ENCODE measurements at regions not wholly inside any gene's neighbourhood (a gene's known extent, or its start where the extent isn't known, plus 50 kb on each side); places are given as distances from the start of the nearest gene placed in this dataset.

DNA sequence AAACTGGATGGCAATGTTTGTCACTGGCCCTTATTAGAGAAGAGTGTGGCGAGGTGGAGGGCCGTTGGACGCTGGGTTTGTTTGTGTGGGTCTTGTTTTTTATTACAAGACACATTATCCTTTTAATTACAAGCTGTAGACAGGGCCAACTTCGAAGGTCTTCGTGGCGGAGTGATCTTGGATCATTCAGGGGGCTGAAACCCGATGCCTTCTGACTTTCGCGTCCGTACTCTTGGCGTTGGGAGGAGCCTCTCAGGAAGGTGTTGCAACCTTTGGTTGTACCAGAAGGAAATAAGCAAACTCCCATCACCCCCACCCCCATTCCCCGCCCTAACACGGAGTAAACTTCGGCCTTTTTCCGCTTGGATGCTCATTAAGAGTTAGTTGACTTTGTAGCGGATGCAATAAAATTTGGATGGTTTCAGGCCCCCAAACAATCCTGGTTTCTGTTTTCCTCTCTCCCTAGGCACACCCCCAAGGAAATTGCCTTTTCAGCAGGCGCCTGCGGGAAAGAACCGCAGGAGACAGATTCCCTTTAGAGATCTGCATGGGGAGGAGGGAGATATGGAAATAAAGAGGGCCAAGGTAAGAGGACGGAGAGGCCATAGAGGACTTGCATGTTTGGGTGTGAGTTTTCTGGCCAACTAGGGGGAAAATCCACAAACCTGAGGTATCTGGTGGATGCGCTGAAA is 294.5 kb upstream of the NFE2L3 start:
- TF ChIP-seq POLR2A (IDR thresholded peaks at IDR 0.05; ENCODE audit: low read depth) = no peak
- TF ChIP-seq, protein P1, sequence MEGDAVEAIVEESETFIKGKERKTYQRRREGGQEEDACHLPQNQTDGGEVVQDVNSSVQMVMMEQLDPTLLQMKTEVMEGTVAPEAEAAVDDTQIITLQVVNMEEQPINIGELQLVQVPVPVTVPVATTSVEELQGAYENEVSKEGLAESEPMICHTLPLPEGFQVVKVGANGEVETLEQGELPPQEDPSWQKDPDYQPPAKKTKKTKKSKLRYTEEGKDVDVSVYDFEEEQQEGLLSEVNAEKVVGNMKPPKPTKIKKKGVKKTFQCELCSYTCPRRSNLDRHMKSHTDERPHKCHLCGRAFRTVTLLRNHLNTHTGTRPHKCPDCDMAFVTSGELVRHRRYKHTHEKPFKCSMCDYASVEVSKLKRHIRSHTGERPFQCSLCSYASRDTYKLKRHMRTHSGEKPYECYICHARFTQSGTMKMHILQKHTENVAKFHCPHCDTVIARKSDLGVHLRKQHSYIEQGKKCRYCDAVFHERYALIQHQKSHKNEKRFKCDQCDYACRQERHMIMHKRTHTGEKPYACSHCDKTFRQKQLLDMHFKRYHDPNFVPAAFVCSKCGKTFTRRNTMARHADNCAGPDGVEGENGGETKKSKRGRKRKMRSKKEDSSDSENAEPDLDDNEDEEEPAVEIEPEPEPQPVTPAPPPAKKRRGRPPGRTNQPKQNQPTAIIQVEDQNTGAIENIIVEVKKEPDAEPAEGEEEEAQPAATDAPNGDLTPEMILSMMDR (IDR thresholded peaks at IDR 0.05) = no peak
- no peak for TF ChIP-seq EP300 (IDR thresholded peaks at IDR 0.05)
- TF ChIP-seq POLR2AphosphoS5 (IDR thresholded peaks at IDR 0.05) = no peak
